Eye (tissue), 1 donor: ENCODE measurements at regions not wholly inside any gene's neighbourhood (a gene's known extent, or its start where the extent isn't known, plus 50 kb on each side); places are given as distances from the start of the nearest gene placed in this dataset.

ENCODE experiments used
- DNase-seq: peaks from one replicate; pipeline ENCODE4 v3.0.0-alpha.2; 2015

DNA sequence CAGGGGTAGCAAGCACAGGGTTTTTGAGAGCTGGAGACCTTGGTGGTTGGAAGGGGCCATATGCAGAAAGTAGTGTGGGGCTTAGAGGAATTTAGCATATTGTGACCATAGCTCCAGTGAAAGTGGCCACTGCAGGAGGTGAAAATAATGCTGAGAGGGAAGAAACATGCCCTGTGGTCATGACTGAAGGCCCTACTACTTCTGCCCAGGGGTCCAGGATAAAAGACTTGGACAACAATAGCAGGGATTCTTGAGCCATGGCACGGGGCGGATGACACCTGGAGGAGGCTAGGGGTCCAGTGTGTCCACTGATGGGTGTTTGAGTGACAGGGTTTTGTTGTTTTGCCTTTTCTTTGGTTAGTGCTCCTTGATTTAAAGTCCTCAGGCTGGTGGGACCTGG lies 694.6 kb downstream of the CPS1 start:
- DNase-seq: no peak

- no peak for DNase-seq
These were observed 702.4 kb downstream of the CPS1 start for GRCh38 chr2:211258646-211259335.

- no peak for DNase-seq
These were observed 703.6 kb downstream of the CPS1 start for GRCh38 chr2:211259831-211260476.

GRCh38 chr2:211270257-211270656 lies 713.9 kb downstream of the CPS1 start:
- DNase-seq: no peak

- peak; percentile 8 for DNase-seq
These were observed 725.2 kb downstream of the CPS1 start for GRCh38 chr2:211281430-211282073.

DNA sequence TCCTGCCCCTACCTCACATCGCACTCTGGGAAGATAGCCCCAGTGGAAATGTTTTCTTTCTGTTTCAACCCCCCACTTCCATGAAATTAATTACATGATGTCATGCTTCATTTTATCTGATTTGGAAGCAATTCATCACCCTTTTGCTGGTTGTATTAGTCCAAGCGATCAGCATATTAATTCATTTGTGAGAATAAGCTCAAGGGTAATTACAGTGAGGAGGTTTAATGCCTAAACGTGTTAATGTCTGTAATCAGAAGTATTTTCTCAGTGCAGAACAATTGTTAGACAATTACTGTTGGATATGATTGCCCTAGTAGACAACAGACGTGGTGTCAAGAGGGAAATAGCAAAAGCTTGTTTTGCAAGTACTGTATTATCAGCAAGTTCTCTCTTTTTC lies 746.3 kb downstream of the CPS1 start:
- DNase-seq: no peak

DNA sequence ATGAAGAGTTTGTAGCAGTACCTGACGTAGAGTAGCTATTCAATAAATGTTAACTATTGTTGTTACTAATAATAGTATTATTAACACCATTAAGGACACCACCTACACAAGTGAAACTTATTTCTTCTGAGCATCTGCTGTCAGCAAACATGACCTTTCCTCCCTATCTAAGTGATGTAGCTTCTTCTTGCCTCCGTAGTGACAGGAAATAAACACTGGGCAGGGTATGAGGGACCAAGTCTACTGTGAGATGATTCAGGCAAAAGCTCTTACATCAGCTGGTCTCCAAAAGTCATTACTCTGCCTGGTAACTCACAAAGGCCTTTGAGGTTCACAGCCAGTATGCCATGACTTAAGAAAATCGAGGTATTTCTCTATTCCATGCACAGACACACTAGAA lies 750.5 kb downstream of the CPS1 start:
- DNase-seq: no peak
